HG02973 (cell line): ENCODE measurements at regions not wholly inside any gene's neighbourhood (a gene's known extent, or its start where the extent isn't known, plus 50 kb on each side); places are given as distances from the start of the nearest gene placed in this dataset.

Experiments used
- ATAC-seq: cut with Tn5 transposase; IDR thresholded peaks from one replicate; pipeline ENCODE4 v1.9.1; 2021; ENCODE audit warnings: moderate library complexity; ENCODE audit not compliant: unreplicated experiment

- ATAC-seq: peak; percentile 17
These were observed 219.0 kb downstream of the PTEN start for GRCh38 chr10:88082391-88082790.

DNA sequence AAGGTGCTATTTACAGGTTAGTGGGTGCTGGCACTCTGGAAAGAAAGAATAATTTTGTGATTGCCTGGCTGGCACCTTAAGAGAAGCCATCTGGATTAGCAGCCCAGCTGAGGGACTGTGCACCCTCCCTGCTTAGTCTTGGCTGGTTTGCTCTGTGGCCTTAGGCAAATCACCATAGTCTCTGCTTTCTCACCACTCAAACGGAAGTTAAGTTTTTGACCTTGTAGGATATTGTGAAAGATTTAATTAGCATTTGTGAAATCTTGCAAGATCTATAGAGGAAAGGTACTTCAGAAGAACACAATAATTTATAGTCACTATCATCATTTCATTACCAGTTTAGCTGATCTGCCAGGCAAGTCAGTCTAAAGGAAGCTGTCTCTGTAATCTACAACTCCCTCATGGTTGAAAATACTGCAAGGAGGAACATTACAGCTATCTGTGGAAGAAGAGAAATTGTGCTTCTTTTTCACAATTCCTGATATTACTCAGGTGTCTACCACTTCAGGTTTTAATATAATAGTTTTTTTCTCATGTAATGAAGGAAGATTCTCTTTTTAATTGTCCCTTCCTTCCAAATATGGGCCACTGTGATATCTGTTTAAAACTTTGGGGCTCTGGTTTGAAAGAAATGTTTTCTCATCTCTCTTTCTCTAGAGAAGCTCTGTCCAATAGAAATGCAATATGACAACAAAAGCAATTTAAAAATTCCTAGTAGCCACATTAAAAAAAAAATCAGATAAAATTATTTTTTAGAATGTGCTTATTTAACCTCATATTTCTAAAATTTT lies 219.6 kb downstream of the PTEN start:
- ATAC-seq: peak; percentile 61

- no peak for ATAC-seq
These were observed 220.2 kb downstream of the PTEN start for GRCh38 chr10:88083597-88083989.

- ATAC-seq: no peak
These were observed 222.9 kb downstream of the PTEN start for GRCh38 chr10:88086187-88086960.

GRCh38 chr10:88088441-88089340 lies 225.3 kb downstream of the PTEN start:
- ATAC-seq: no peak

- no peak for ATAC-seq
These were observed 226.1 kb downstream of the PTEN start for GRCh38 chr10:88089498-88089897.

DNA sequence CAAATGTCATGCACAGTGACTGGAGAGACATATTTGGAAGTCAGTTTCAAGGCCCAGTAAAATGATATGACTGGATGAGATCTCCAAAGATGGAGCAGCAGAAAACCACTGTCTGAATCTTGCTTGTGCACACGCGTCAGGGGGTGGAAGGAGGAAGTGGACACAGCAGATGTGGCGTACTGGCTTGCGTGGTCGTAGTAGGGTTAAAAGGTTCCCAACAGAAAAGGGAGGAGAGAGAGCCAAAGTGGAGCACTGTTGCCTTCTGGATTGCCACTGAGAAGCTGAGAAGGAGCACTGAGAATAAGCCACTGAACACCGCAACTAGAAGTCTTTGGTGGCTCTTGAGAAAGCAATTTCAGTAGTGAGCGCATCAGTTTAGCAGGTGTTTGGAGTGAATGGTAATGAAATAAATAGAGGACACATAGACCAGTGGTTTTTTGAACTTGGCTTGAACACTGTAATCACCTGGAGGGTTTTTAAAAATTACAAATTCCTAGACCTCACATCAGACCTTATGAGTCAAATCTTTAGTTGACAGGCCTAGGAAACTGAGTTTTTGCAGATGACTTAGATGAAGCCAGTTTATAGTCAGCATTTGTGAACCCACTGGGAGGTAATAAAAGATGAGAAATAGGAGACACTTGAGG lies 227.3 kb downstream of the PTEN start:
- ATAC-seq: no peak

- peak; percentile 83 for ATAC-seq
These were observed 228.2 kb downstream of the PTEN start for GRCh38 chr10:88091490-88092061.

- ATAC-seq: no peak
These were observed 228.8 kb downstream of the PTEN start for GRCh38 chr10:88092265-88092664.

GRCh38 chr10:88092973-88093372 lies 229.5 kb downstream of the PTEN start:
- ATAC-seq: no peak

DNA sequence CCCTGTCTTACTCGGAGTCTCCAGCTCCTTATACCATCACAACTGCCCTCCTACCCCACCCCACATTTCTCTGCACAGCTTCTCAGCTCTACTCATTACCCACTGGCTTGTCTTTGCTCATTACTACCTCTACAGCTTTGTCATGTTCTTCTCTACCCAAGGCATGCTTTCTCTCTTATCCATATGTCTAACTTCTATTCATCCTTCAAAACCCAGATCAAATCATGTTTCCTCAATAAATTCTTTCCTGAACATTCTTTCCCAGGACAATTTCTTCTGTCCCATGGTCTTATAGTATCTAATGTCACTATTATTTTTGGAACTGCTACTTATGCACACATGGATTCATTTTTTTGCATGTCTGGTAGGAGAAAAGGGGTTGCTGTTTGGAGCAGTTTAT lies 231.4 kb downstream of the PTEN start:
- no peak for ATAC-seq

- no peak for ATAC-seq
These were observed 231.8 kb downstream of the PTEN start for GRCh38 chr10:88095223-88095721.

DNA sequence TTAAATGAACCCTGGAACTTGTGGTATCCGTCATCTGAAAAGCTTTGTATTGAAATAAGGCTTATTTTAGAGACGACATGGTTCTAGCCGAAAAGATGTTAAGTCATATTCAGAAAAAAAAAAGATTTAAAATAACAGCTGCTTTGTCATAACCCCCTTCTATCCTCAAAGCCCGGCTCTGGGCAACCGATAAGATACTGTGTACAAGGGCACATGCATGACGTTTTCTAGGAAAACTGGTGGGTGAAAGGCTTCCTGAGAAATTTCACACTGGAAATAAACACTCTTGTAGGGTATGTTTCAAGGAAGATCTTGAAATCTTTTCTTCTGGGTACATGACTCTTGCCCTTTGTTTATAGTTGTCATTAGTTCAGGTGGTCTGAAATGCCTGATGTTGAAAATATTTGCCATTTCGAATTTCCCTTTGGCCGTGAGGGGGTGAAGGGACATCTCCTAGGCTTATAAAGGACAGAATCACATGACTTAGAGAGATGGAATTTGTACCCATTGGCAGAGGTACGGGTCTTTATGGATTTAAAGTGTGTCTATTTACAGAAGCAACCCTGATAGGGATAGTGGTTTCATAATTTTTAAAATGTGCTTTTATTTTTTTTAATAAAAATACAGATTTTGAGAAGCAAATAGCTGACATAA lies 232.5 kb downstream of the PTEN start:
- ATAC-seq: no peak

GRCh38 chr10:88097092-88097516 lies 233.7 kb downstream of the PTEN start:
- ATAC-seq: no peak

GRCh38 chr10:88097536-88097935 lies 234.1 kb downstream of the PTEN start:
- no peak for ATAC-seq

- ATAC-seq: no peak
These were observed 236.9 kb downstream of the PTEN start for GRCh38 chr10:88100281-88100680.

DNA sequence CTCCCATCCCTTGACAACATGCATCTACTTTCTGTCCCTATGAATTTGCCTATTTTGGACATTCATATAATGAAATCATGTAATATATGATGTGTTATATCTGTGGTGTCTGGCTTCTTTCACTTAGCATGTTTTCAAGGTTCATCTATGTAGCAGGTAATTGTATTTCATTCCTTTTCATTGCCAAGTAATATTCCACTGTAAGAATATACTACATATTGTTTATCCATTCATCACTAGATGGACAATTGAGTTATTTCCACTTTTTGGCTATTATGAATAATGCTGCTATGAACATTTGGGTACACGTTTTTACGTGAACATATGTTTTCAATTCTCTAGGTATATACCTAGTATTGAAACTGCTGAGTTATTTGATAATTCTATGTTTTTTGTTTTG lies 238.2 kb downstream of the PTEN start:
- ATAC-seq: no peak

DNA sequence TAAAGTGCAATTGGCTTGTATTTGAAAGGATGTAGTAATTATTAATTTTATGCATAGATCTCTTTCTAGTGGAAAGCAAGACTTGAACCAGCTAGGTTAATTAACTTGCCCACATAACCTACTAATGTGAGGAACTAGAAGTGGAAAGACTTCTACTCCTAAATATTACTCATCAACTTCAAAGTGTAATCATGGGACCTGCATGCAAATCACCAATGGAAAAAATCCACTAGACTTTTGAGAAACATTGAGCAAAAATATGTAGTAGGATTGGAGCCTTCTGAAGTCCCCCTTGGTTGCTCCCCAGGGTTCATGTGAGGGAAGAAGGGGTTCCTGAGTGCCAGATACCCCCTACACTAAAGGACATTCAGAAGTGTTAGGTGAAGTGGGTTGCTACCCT lies 240.2 kb downstream of the PTEN start:
- no peak for ATAC-seq

DNA sequence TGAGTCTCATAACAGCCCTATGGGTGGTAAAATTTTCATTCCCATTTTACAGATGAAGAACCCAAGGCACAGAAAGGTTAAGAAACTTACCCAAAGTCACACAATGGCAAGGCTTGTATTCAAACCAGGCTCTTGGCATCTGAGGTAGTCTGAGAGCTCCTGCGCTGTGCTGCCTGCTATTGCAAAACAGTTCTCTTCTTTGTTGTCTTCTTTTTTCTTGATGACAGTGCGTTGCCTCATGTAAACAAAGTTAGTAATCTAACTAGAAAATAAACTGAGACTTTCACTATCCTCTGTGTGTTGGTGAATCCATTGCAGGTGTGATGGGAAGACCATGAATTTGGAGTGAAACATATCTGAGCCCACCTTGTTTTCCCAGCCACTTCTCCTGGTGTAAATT lies 240.8 kb downstream of the PTEN start:
- ATAC-seq: no peak

DNA sequence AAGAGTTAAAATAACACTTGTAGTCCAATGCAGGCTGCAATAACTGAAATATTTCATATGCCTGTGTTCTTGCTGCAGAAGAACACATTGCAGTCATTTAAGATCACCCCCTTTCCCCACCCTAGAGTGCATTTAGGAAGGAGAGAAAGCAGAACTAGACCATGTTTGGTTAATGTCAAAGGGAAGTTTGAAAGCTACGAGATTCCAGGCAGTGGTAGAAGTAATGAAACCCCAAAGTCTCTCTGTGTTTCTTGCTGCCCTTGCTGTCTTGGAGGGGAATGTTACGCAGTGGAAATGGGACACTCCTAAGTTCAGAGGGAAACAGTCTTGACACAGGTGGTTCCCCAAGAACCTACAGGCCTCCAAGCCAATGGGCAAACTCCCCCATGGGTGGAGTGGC lies 242.9 kb downstream of the PTEN start:
- ATAC-seq: no peak
